ENCODE measurements at regions not wholly inside any gene's neighbourhood (a gene's known extent, or its start where the extent isn't known, plus 50 kb on each side); places are given as distances from the start of the nearest gene placed in this dataset.

DNA sequence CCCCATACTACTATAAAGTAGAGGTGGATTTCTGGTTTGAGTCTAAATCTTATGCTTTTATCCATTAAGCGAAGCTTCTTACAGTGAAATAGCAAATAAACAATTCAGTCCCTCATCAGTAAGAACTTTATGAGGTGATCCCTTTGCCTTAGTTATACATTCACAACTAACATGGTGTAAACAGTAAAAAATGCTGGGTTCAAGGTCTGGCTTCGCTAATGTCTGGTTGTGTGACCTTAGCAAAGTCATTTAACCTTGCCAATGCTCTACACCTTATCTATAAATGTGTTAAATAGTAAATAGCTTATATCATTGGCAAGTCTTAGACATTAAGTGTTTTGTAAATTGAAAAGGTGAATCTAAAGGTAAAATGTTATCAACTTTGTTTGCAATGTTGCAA is 475.4 kb downstream of the LMO4 start:
- Histone ChIP-seq H3K9me2 (ENCODE audit: insufficient read depth, low read length) (no peaks in the 10 kb centered on the region), H3K36me3 (ENCODE audit: insufficient read depth, low read length) (no peaks in the 10 kb centered on the region), H3K9me3 (ENCODE audit: low read length) (no peaks in the 10 kb centered on the region), H3K79me2 (ENCODE audit: insufficient read depth, low read depth, low read length) (no peaks in the 10 kb centered on the region), H3K27ac (ENCODE audit: low read depth, low read length, poor library complexity, severe bottlenecking) (no peak overlapping the region), H3K4me1 (ENCODE audit: insufficient read depth, low read length, poor library complexity, severe bottlenecking) (no peaks in the 10 kb centered on the region), H3K4me2 (ENCODE audit: low read length) (no peak overlapping the region), H4K20me1 (ENCODE audit: insufficient read depth, low read length) (no peaks in the 10 kb centered on the region), H2AFZ (ENCODE audit: low read length) (no peak overlapping the region), H3K4me3 (ENCODE audit: low read depth, low read length, poor library complexity, severe bottlenecking) (no peak overlapping the region)
- TF ChIP-seq EZH2phosphoT487 (IDR thresholded peaks at IDR 0.05; ENCODE audit: borderline replicate concordance, low read depth, low read length), result no peak
- TF ChIP-seq, protein P1, sequence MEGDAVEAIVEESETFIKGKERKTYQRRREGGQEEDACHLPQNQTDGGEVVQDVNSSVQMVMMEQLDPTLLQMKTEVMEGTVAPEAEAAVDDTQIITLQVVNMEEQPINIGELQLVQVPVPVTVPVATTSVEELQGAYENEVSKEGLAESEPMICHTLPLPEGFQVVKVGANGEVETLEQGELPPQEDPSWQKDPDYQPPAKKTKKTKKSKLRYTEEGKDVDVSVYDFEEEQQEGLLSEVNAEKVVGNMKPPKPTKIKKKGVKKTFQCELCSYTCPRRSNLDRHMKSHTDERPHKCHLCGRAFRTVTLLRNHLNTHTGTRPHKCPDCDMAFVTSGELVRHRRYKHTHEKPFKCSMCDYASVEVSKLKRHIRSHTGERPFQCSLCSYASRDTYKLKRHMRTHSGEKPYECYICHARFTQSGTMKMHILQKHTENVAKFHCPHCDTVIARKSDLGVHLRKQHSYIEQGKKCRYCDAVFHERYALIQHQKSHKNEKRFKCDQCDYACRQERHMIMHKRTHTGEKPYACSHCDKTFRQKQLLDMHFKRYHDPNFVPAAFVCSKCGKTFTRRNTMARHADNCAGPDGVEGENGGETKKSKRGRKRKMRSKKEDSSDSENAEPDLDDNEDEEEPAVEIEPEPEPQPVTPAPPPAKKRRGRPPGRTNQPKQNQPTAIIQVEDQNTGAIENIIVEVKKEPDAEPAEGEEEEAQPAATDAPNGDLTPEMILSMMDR (conservative IDR thresholded peaks at IDR 0.05; ENCODE audit: low read length), result no peak
- intact Hi-C loops (cut with micrococcal nuclease; ENCODE audit: unreplicated experiment), result no loop called here
- POLR2A ChIA-PET, result no interaction called here
- CTCF ChIA-PET (ENCODE audit: unreplicated experiment), result no interaction called here
- BruUV-seq (replicated peaks), result no TSS peak
- DNase-seq (ENCODE audit: low spot score), result no peak

DNA sequence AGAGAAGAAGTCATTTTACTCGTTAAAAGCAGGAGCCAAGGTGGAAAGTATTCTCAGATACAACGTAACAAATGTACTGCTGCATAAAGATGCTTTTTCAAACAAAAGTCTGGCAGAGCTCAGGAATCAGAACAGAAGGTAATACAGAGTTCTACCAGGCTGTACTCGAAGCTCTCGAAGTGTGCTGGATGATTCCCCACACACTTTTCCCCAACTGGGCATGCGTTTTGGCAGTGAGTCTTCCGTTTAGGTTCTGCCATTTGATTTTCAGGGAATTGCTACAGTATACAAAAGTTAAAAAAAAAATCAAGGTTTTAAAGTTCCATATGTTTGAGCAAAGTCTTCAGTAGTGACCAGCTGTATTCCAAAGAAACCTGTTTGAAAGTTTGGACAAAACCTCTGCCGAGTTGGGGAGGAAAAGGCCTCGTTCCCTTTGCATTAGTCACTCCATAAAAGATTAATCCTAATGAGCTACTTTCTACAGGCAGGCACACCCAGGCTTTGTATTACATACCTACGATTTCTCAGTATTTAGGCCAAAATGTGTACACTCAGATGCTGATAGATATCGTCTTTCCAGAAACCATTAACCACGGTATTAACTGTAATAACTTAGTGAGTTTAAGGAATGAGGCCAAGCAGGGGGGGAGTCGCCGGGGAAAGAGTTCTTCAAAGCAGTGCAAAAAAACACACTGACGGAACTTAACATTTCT is 477.1 kb downstream of the LMO4 start:
- Histone ChIP-seq H3K4me2 (ENCODE audit: low read length) (no peak overlapping the region), H4K20me1 (ENCODE audit: insufficient read depth, low read length) (no peaks in the 10 kb centered on the region), H3K79me2 (ENCODE audit: insufficient read depth, low read depth, low read length) (no peaks in the 10 kb centered on the region), H3K9me3 (ENCODE audit: low read length) (no peaks in the 10 kb centered on the region), H3K36me3 (ENCODE audit: insufficient read depth, low read length) (no peaks in the 10 kb centered on the region), H3K9me2 (ENCODE audit: insufficient read depth, low read length) (no peaks in the 10 kb centered on the region), H3K4me1 (ENCODE audit: insufficient read depth, low read length, poor library complexity, severe bottlenecking) (no peaks in the 10 kb centered on the region), H3K4me3 (ENCODE audit: low read depth, low read length, poor library complexity, severe bottlenecking) (no peak overlapping the region), H2AFZ (ENCODE audit: low read length) (no peak overlapping the region), H3K27ac (ENCODE audit: low read depth, low read length, poor library complexity, severe bottlenecking) (no peak overlapping the region)
- BruUV-seq (replicated peaks), result no TSS peak
- DNase-seq (ENCODE audit: low spot score), result no peak
- ChIA-PET POLR2A (interaction anchor here (0.5 to 0.9 kb wide), 3 partner anchors 13 to 660 kb away, joined by 3 read pairs; no protein-coding TSS in a partner anchor), CTCF (ENCODE audit: unreplicated experiment) (no interaction called here)
- no peak for TF ChIP-seq EZH2phosphoT487 (IDR thresholded peaks at IDR 0.05; ENCODE audit: borderline replicate concordance, low read depth, low read length)
- TF ChIP-seq, protein P1 (conservative IDR thresholded peaks at IDR 0.05; ENCODE audit: low read length), result no peak
- intact Hi-C loops (cut with micrococcal nuclease; ENCODE audit: unreplicated experiment), result no loop called here

DNA sequence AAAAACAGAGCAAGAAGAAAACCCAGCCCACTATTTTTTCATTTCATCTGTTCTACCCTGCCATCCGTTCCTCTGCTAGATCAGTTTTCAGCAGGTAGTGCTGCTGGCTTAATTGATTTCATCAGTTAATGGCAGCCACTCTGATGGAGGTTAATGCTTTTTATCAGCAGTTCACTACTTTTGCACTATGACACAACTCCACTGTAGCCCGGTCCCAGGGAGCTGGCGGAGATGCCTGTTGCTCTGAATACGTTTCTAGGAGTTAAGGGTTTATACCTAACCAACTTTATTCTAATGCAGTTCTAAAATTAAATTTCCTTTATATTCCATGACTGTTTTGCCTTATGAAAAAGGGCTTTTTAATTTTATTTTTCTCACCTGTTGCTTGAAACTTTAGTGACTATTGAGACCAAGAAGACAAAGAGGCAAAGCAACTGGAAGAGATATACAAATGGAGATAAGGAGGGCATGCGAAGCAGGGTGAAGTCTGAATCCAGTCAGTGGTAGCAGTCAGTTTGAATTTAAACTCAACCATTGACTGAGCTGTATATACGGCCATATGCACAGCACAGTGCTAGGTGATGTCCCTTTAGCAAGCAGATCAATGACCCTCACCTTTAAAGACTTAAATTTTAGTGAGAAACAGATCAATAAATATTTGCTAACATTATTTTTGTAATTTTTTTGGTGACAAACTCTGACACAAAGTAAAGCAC is 477.9 kb downstream of the LMO4 start:
- no peaks in the 10 kb centered on the region for H3K4me1 ChIP-seq (ENCODE audit: insufficient read depth, low read length, poor library complexity, severe bottlenecking)
- intact Hi-C loops (cut with micrococcal nuclease; ENCODE audit: unreplicated experiment), result no loop called here
- no peak overlapping the region for H3K4me3 ChIP-seq (ENCODE audit: low read depth, low read length, poor library complexity, severe bottlenecking)
- no peak overlapping the region for H2AFZ ChIP-seq (ENCODE audit: low read length)
- TF ChIP-seq, protein P1 (conservative IDR thresholded peaks at IDR 0.05; ENCODE audit: low read length), result no peak
- TF ChIP-seq EZH2phosphoT487 (IDR thresholded peaks at IDR 0.05; ENCODE audit: borderline replicate concordance, low read depth, low read length), result no peak
- ChIA-PET CTCF (ENCODE audit: unreplicated experiment) (no interaction called here), POLR2A (interaction anchor here (0.5 to 0.6 kb wide), 3 partner anchors 10 to 52 kb away, joined by 3 read pairs; no protein-coding TSS in a partner anchor)
- no peaks in the 10 kb centered on the region for H3K79me2 ChIP-seq (ENCODE audit: insufficient read depth, low read depth, low read length)
- H3K36me3 ChIP-seq (ENCODE audit: insufficient read depth, low read length), result no peaks in the 10 kb centered on the region
- DNase-seq (ENCODE audit: low spot score), result no peak
- BruUV-seq (replicated peaks), result no TSS peak
- H4K20me1 ChIP-seq (ENCODE audit: insufficient read depth, low read length), result no peaks in the 10 kb centered on the region
- H3K4me2 ChIP-seq (ENCODE audit: low read length), result no peak overlapping the region
- H3K9me2 ChIP-seq (ENCODE audit: insufficient read depth, low read length), result no peaks in the 10 kb centered on the region
- H3K27ac ChIP-seq (ENCODE audit: low read depth, low read length, poor library complexity, severe bottlenecking), result no peak overlapping the region
- H3K9me3 ChIP-seq (ENCODE audit: low read length), result no peaks in the 10 kb centered on the region

Data from OCI-LY7 (cell line).